ENCODE measurements at regions not wholly inside any gene's neighbourhood (a gene's known extent, or its start where the extent isn't known, plus 50 kb on each side); places are given as distances from the start of the nearest gene placed in this dataset.

DNA sequence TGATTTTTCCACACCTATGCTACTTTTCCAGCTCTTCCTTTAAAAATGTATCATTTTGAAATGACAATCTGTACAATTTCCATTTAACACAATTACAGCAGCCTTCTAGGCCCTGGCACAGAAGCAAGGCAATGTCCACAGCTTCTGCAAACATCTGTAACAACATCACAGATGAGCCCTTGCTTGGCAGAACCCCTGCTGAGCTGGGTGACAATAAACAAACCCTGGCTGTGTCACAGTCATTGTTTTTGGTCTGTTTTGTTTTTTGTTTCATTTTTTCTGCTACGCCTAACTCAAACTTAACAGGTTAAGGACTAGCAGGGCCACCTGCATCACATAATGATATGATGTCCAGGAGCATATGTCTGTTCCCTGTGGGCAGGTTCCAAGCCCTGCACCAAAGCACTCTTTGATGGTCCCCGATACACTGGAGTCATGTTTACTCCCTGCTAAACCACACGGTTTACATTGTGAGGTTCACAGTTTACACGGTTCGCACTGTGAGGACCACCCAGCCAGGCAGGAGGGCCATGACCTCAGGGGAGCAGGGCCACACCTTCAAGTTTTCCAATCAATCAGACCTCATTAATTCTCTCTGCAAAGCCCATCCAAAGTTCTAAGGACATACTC lies 186.8 kb upstream of the CHRNA7 start:
- no peak overlapping the region for H4K8ac ChIP-seq (ENCODE audit: low read depth, low read length)
- H3K23ac ChIP-seq (ENCODE audit: low read depth, low read length, poor library complexity) = no peak overlapping the region
- no peak overlapping the region for H3K4me2 ChIP-seq (ENCODE audit: insufficient read depth, low read length, poor library complexity, severe bottlenecking)
- no peak overlapping the region for H3K4ac ChIP-seq (ENCODE audit: low read length)
- H3K18ac ChIP-seq (ENCODE audit: low read length) = no peak overlapping the region
- H4K91ac ChIP-seq (ENCODE audit: low read depth, low read length, poor library complexity) = no peak overlapping the region
- H3K14ac ChIP-seq (ENCODE audit: low read length) = no peak overlapping the region
- H3K27ac ChIP-seq (replicated peaks; ENCODE audit: low read length) = no peak overlapping the region
- no peak overlapping the region for H3K9ac ChIP-seq (ENCODE audit: low read depth, low read length, poor library complexity)
- no peak overlapping the region for H2BK5ac ChIP-seq (ENCODE audit: low read length)
- no peaks in the 10 kb centered on the region for H3K36me3 ChIP-seq (replicated peaks in 1 of 2; ENCODE audit: control insufficient read depth in 2 of 2, insufficient read depth in 2 of 2, low read length in 2 of 2)
- H3K4me1 ChIP-seq (ENCODE audit: control insufficient read depth in 2 of 2, insufficient read depth in 1 of 2, low read depth in 1 of 2, low read length in 2 of 2) = peaks cover 0 to 1% of the 10 kb centered on the region in 2 donors
- H2BK120ac ChIP-seq (ENCODE audit: low read depth, low read length) = no peak overlapping the region
- H3K9me3 ChIP-seq (replicated peaks in 1 of 2; ENCODE audit: control insufficient read depth in 2 of 2, insufficient read depth in 1 of 2, low read depth in 1 of 2, low read length in 2 of 2) = no peaks in the 10 kb centered on the region
- no peak overlapping the region for H2BK12ac ChIP-seq (ENCODE audit: low read length)
- H3K27me3 ChIP-seq (ENCODE audit: control insufficient read depth in 3 of 3, insufficient read depth in 3 of 3, low read depth in 1 of 3, low read length in 3 of 3) = no peaks in the 10 kb centered on the region
- no peaks in the 10 kb centered on the region for H3K79me1 ChIP-seq (ENCODE audit: low read depth, low read length)
- WGBS, 2 donors (ENCODE audit: extremely low coverage in 2 of 2, insufficient read length in 2 of 2, insufficient replicate concordance in 1 of 2) = no CpG with 5 or more reads among the region's 5 CpGs
- no peak overlapping the region for H2AFZ ChIP-seq (ENCODE audit: low read length)
- peak overlapping the region in 1 of 2 donors; percentile 3 for H3K4me3 ChIP-seq (ENCODE audit: low read length in 2 of 2)
- H2BK15ac ChIP-seq (ENCODE audit: low read length) = no peak overlapping the region
- H2AK5ac ChIP-seq (ENCODE audit: low read depth, low read length) = no peak overlapping the region
- DNase-seq (ENCODE audit: low spot score) = no peak

DNA sequence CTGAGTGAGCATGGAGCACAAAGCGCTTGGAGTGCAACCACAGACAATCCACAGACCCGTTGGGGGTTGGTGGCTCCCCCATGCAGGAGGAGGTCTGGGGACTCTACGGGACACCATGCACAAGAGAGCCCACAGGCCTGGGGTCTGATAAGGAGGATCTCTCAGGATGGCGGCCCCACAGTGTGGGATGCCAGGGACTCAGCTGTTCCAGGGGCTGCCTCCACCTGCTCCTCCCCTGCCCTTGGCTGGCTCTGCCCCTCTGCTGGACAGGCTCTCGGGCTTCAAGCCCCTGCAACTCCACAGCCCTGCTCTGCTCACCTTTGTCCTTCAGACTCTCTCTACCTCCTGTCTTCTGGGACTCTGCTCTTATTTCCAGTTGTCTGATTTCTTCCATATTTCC lies 184.5 kb upstream of the CHRNA7 start:
- no CpG with 5 or more reads among the region's 5 CpGs for WGBS, 2 donors (ENCODE audit: extremely low coverage in 2 of 2, insufficient read length in 2 of 2, insufficient replicate concordance in 1 of 2)
- H2BK12ac ChIP-seq (ENCODE audit: low read length) = no peak overlapping the region
- peaks cover 0 to 4% of the 10 kb centered on the region in 2 donors for H3K9me3 ChIP-seq (replicated peaks in 1 of 2; ENCODE audit: control insufficient read depth in 2 of 2, insufficient read depth in 1 of 2, low read depth in 1 of 2, low read length in 2 of 2)
- H3K23ac ChIP-seq (ENCODE audit: low read depth, low read length, poor library complexity) = no peak overlapping the region
- H2BK15ac ChIP-seq (ENCODE audit: low read length) = no peak overlapping the region
- H3K27ac ChIP-seq (replicated peaks; ENCODE audit: low read length) = no peak overlapping the region
- H4K91ac ChIP-seq (ENCODE audit: low read depth, low read length, poor library complexity) = no peak overlapping the region
- peak overlapping the region; percentile 13 for H3K18ac ChIP-seq (ENCODE audit: low read length)
- no peak overlapping the region for H3K4me2 ChIP-seq (ENCODE audit: insufficient read depth, low read length, poor library complexity, severe bottlenecking)
- no peak overlapping the region for H2BK120ac ChIP-seq (ENCODE audit: low read depth, low read length)
- no peak overlapping the region for H4K8ac ChIP-seq (ENCODE audit: low read depth, low read length)
- no peak overlapping the region for H2AFZ ChIP-seq (ENCODE audit: low read length)
- no peak overlapping the region for H3K4ac ChIP-seq (ENCODE audit: low read length)
- no peaks in the 10 kb centered on the region for H3K79me1 ChIP-seq (ENCODE audit: low read depth, low read length)
- no peak overlapping the region for H2AK5ac ChIP-seq (ENCODE audit: low read depth, low read length)
- H3K27me3 ChIP-seq (ENCODE audit: control insufficient read depth in 3 of 3, insufficient read depth in 3 of 3, low read depth in 1 of 3, low read length in 3 of 3) = no peaks in the 10 kb centered on the region
- H3K14ac ChIP-seq (ENCODE audit: low read length) = no peak overlapping the region
- peaks cover 0 to 1% of the 10 kb centered on the region in 2 donors for H3K4me1 ChIP-seq (ENCODE audit: control insufficient read depth in 2 of 2, insufficient read depth in 1 of 2, low read depth in 1 of 2, low read length in 2 of 2)
- no peak for DNase-seq (ENCODE audit: low spot score)
- H3K9ac ChIP-seq (ENCODE audit: low read depth, low read length, poor library complexity) = no peak overlapping the region
- H3K4me3 ChIP-seq (ENCODE audit: low read length in 2 of 2) = no peak overlapping the region
- H3K36me3 ChIP-seq (replicated peaks in 1 of 2; ENCODE audit: control insufficient read depth in 2 of 2, insufficient read depth in 2 of 2, low read length in 2 of 2) = no peaks in the 10 kb centered on the region
- no peak overlapping the region for H2BK5ac ChIP-seq (ENCODE audit: low read length)

DNA sequence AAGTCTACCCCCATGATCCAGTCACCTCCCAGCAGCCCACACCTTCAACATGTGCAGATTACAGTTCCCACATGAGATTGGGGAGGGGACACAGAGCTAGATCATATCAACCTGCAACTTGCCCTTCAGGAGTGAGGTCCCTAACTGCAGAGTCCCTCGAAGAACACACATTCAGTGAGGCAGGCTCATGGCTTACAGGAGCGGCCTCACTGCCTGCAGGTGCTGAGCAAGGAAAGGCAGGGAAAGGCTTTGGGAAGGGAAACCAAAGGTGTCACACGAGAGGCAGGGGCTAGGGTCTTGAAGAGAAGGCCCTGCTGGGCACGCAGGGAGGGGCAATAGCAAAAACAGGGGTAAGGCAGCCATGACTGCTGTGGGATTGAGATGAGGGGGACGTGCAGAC lies 182.4 kb upstream of the CHRNA7 start:
- no peak overlapping the region for H3K27ac ChIP-seq (replicated peaks; ENCODE audit: low read length)
- H3K4me1 ChIP-seq (ENCODE audit: control insufficient read depth in 2 of 2, insufficient read depth in 1 of 2, low read depth in 1 of 2, low read length in 2 of 2) = peaks cover 0 to 2% of the 10 kb centered on the region in 2 donors
- no peak overlapping the region for H2BK120ac ChIP-seq (ENCODE audit: low read depth, low read length)
- H3K4me2 ChIP-seq (ENCODE audit: insufficient read depth, low read length, poor library complexity, severe bottlenecking) = no peak overlapping the region
- peak overlapping the region; percentile 20 for H3K18ac ChIP-seq (ENCODE audit: low read length)
- H3K36me3 ChIP-seq (replicated peaks in 1 of 2; ENCODE audit: control insufficient read depth in 2 of 2, insufficient read depth in 2 of 2, low read length in 2 of 2) = no peaks in the 10 kb centered on the region
- peak overlapping the region; percentile 95 for H3K14ac ChIP-seq (ENCODE audit: low read length)
- H2BK15ac ChIP-seq (ENCODE audit: low read length) = no peak overlapping the region
- no CpG with 5 or more reads among the region's 5 CpGs for WGBS, 2 donors (ENCODE audit: extremely low coverage in 2 of 2, insufficient read length in 2 of 2, insufficient replicate concordance in 1 of 2)
- peaks cover 0 to 4% of the 10 kb centered on the region in 2 donors for H3K9me3 ChIP-seq (replicated peaks in 1 of 2; ENCODE audit: control insufficient read depth in 2 of 2, insufficient read depth in 1 of 2, low read depth in 1 of 2, low read length in 2 of 2)
- H3K79me1 ChIP-seq (ENCODE audit: low read depth, low read length) = no peaks in the 10 kb centered on the region
- H4K91ac ChIP-seq (ENCODE audit: low read depth, low read length, poor library complexity) = no peak overlapping the region
- no peak overlapping the region for H3K4ac ChIP-seq (ENCODE audit: low read length)
- H3K23ac ChIP-seq (ENCODE audit: low read depth, low read length, poor library complexity) = peak overlapping the region; percentile 58
- DNase-seq (ENCODE audit: low spot score) = no peak
- H3K4me3 ChIP-seq (ENCODE audit: low read length in 2 of 2) = peak overlapping the region in 1 of 2 donors; percentile 57
- no peak overlapping the region for H3K9ac ChIP-seq (ENCODE audit: low read depth, low read length, poor library complexity)
- H4K8ac ChIP-seq (ENCODE audit: low read depth, low read length) = no peak overlapping the region
- H2AFZ ChIP-seq (ENCODE audit: low read length) = no peak overlapping the region
- H2AK5ac ChIP-seq (ENCODE audit: low read depth, low read length) = no peak overlapping the region
- H2BK5ac ChIP-seq (ENCODE audit: low read length) = no peak overlapping the region
- H3K27me3 ChIP-seq (ENCODE audit: control insufficient read depth in 3 of 3, insufficient read depth in 3 of 3, low read depth in 1 of 3, low read length in 3 of 3) = no peaks in the 10 kb centered on the region
- no peak overlapping the region for H2BK12ac ChIP-seq (ENCODE audit: low read length)

DNA sequence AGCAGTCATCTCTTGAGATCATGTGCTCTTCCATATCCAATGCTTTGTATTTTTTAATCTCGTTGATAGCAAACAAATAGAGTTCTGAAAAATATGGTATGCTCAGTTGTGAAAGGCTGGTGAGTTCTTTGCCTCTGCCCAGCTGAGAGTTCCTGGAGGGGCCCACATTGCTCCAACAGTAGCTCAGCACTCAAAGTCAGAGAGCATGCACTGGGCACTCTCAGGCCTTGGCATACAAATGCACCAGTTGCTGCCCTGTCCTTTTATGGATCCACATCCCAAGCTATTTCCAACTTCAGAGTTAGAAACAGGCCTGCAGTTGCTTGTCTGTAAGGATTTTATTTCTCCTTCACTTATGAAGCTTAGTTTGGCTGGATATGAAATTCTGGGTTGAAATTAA lies 181.7 kb upstream of the CHRNA7 start:
- no CpG with 5 or more reads among the region's 1 CpG for WGBS, 2 donors (ENCODE audit: extremely low coverage in 2 of 2, insufficient read length in 2 of 2, insufficient replicate concordance in 1 of 2)
- H3K27me3 ChIP-seq (ENCODE audit: control insufficient read depth in 3 of 3, insufficient read depth in 3 of 3, low read depth in 1 of 3, low read length in 3 of 3) = no peaks in the 10 kb centered on the region
- H3K27ac ChIP-seq (replicated peaks; ENCODE audit: low read length) = no peak overlapping the region
- H3K18ac ChIP-seq (ENCODE audit: low read length) = no peak overlapping the region
- peaks cover 0 to 4% of the 10 kb centered on the region in 2 donors for H3K9me3 ChIP-seq (replicated peaks in 1 of 2; ENCODE audit: control insufficient read depth in 2 of 2, insufficient read depth in 1 of 2, low read depth in 1 of 2, low read length in 2 of 2)
- H3K23ac ChIP-seq (ENCODE audit: low read depth, low read length, poor library complexity) = no peak overlapping the region
- H2BK12ac ChIP-seq (ENCODE audit: low read length) = no peak overlapping the region
- no peaks in the 10 kb centered on the region for H3K36me3 ChIP-seq (replicated peaks in 1 of 2; ENCODE audit: control insufficient read depth in 2 of 2, insufficient read depth in 2 of 2, low read length in 2 of 2)
- no peak overlapping the region for H4K8ac ChIP-seq (ENCODE audit: low read depth, low read length)
- no peak overlapping the region for H2AFZ ChIP-seq (ENCODE audit: low read length)
- peak overlapping the region; percentile 32 for H3K14ac ChIP-seq (ENCODE audit: low read length)
- no peak overlapping the region for H3K4ac ChIP-seq (ENCODE audit: low read length)
- H2BK120ac ChIP-seq (ENCODE audit: low read depth, low read length) = no peak overlapping the region
- no peak overlapping the region for H2AK5ac ChIP-seq (ENCODE audit: low read depth, low read length)
- no peaks in the 10 kb centered on the region for H3K79me1 ChIP-seq (ENCODE audit: low read depth, low read length)
- peaks cover 0 to 9% of the 10 kb centered on the region in 2 donors for H3K4me1 ChIP-seq (ENCODE audit: control insufficient read depth in 2 of 2, insufficient read depth in 1 of 2, low read depth in 1 of 2, low read length in 2 of 2)
- no peak overlapping the region for H3K9ac ChIP-seq (ENCODE audit: low read depth, low read length, poor library complexity)
- no peak for DNase-seq (ENCODE audit: low spot score)
- H4K91ac ChIP-seq (ENCODE audit: low read depth, low read length, poor library complexity) = no peak overlapping the region
- no peak overlapping the region for H3K4me3 ChIP-seq (ENCODE audit: low read length in 2 of 2)
- H2BK15ac ChIP-seq (ENCODE audit: low read length) = no peak overlapping the region
- H2BK5ac ChIP-seq (ENCODE audit: low read length) = no peak overlapping the region
- no peak overlapping the region for H3K4me2 ChIP-seq (ENCODE audit: insufficient read depth, low read length, poor library complexity, severe bottlenecking)
